ENCODE measurements at regions not wholly inside any gene's neighbourhood (a gene's known extent, or its start where the extent isn't known, plus 50 kb on each side); places are given as distances from the start of the nearest gene placed in this dataset.
A peak's percentile ranks its signal among the peaks of the same experiment; 100 is the strongest.
"Not testable (repeated sequence)": the region's sequence is repeated elsewhere in the genome, so short reads cannot be mapped to it uniquely, and the experiment has no call there.

GRCh38 chr5:34415559-34416198 lies 240.4 kb upstream of the RAI14 start:
- DNase-seq (ENCODE audit: low spot score): peak; percentile 60
- in situ Hi-C loops (cut with MboI; ENCODE audit: low pct_unique_long_range_greater_than_20kb, low sequenced_read_pairs, unreplicated experiment): no loop called here
- TF ChIP-seq CTCF (IDR thresholded peaks at IDR 0.05; ENCODE audit: extremely low read depth, insufficient read depth, missing control alignments): no peak

DNA sequence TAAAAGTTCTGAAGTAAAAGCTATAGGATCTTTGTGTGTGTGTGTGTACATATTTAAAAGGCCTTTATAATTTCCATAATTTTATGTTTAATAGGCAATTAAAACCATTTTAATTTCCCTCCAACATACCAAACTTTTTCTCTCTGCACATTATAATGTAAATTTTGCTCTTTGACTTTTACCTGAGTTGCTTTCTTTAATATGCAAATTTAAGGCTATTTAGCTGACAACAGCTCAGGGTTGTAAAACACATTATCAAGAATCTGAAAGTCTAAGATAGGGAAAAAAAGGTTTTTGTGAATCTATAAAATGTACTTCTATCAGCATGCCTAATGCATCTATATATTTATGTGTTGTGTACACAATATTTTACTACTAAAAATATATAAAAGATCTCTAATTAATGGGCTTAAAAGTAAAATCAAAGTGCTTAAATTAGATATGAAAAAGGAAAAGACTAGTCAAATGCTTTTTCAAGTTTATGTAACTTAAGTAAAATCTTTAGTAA lies 239.6 kb upstream of the RAI14 start:
- in situ Hi-C loops (cut with MboI; ENCODE audit: low pct_unique_long_range_greater_than_20kb, low sequenced_read_pairs, unreplicated experiment): no loop called here
- no peak for DNase-seq (ENCODE audit: low spot score)
- TF ChIP-seq CTCF (IDR thresholded peaks at IDR 0.05; ENCODE audit: extremely low read depth, insufficient read depth, missing control alignments): no peak

GRCh38 chr5:34420191-34420590 lies 235.9 kb upstream of the RAI14 start:
- in situ Hi-C loops (cut with MboI; ENCODE audit: low pct_unique_long_range_greater_than_20kb, low sequenced_read_pairs, unreplicated experiment): not testable (repeated sequence)

GRCh38 chr5:34436761-34437501 lies 219.2 kb upstream of the RAI14 start:
- in situ Hi-C loops (cut with MboI; ENCODE audit: low pct_unique_long_range_greater_than_20kb, low sequenced_read_pairs, unreplicated experiment): no loop called here
- TF ChIP-seq CTCF (IDR thresholded peaks at IDR 0.05; ENCODE audit: extremely low read depth, insufficient read depth, missing control alignments): no peak
- DNase-seq (ENCODE audit: low spot score): no peak

More at GRCh38 chr5:34420191-34420590, 235.9 kb upstream of the RAI14 start:
- DNase-seq (ENCODE audit: low spot score): not testable (repeated sequence)

DNA sequence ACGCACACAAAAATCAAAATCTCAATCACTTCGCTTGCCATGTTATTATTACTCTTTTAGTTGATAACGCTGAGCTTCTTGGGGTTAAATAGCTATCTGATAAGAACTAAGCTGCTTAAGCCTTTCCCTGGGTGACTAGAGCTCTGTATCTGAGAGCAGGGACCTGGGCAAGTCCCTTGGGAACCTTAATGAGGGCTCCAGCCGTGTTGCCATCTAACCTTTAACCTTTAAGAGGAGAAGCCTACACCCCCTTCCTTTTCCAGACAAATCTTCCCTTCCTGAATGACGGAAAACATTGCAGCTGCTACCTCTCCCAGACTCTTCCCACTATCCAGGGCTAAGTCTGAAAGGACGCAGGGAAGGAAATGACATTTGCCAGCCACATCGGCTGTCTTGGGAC lies 216.5 kb upstream of the RAI14 start:
- no peak for TF ChIP-seq CTCF (IDR thresholded peaks at IDR 0.05; ENCODE audit: extremely low read depth, insufficient read depth, missing control alignments)
- in situ Hi-C loops (cut with MboI; ENCODE audit: low pct_unique_long_range_greater_than_20kb, low sequenced_read_pairs, unreplicated experiment): no loop called here
- no peak for DNase-seq (ENCODE audit: low spot score)

GRCh38 chr5:34441767-34442166 lies 214.4 kb upstream of the RAI14 start:
- DNase-seq (ENCODE audit: low spot score); in situ Hi-C loops (cut with MboI; ENCODE audit: low pct_unique_long_range_greater_than_20kb, low sequenced_read_pairs, unreplicated experiment): not testable (repeated sequence)

GRCh38 chr5:34447424-34447823 lies 208.7 kb upstream of the RAI14 start:
- TF ChIP-seq CTCF (IDR thresholded peaks at IDR 0.05; ENCODE audit: extremely low read depth, insufficient read depth, missing control alignments): no peak
- DNase-seq (ENCODE audit: low spot score): no peak
- in situ Hi-C loops (cut with MboI; ENCODE audit: low pct_unique_long_range_greater_than_20kb, low sequenced_read_pairs, unreplicated experiment): no loop called here
